H1 (cell line): ENCODE measurements at regions not wholly inside any gene's neighbourhood (a gene's known extent, or its start where the extent isn't known, plus 50 kb on each side); places are given as distances from the start of the nearest gene placed in this dataset.

Experiments used
- CTCF ChIA-PET: fragments of 300-600 bp; sonication (Branson Sonifier 250); formaldehyde crosslinking; loops from one replicate; lab custom pipeline; 2021; ENCODE audit not compliant: partially characterized antibody; lab: Charles Lee
- POLR2A ChIA-PET: fragments of 300-600 bp; sonication (Branson Sonifier 250); formaldehyde crosslinking; loops from one replicate; lab custom pipeline; 2021; ENCODE audit warnings: inconsistent platforms; ENCODE audit not compliant: partially characterized antibody; lab: Charles Lee
- DNase-seq, 2 experiments: peaks; one replicate each; pipeline versions ENCODE4 v3.0.0 to v3.0.0-alpha.2; 2010 to 2022; ENCODE audit warnings: low spot score in 2 of 2, low read depth in 1 of 2, mixed read lengths in 1 of 2
- FAIRE-seq: peaks from 2 replicates; lab custom pipeline; 2011; peaks lifted over from hg19 to GRCh38; lab: Jason Lieb, UNC
- H2AFZ ChIP-seq: 2 replicates; pipeline ENCODE4 v1.8.1; 2012; ENCODE audit warnings: low read length, inconsistent platforms
- H2AK5ac ChIP-seq: 2 replicates; pipeline ENCODE4 v1.6.1; 2013; ENCODE audit warnings: low read depth, low read length
- H2BK120ac ChIP-seq: replicated peaks from 2 replicates; pipeline ENCODE3; 2013; ENCODE audit warnings: low read depth, low read length, inconsistent platforms
- H2BK12ac ChIP-seq: 2 replicates; pipeline ENCODE4 v1.6.1; 2013; ENCODE audit warnings: low read depth, low read length
- H2BK15ac ChIP-seq: 2 replicates; pipeline ENCODE4 v1.6.1; 2013; ENCODE audit warnings: low read length
- H2BK20ac ChIP-seq: 2 replicates; pipeline ENCODE4 v1.6.1; 2013; ENCODE audit warnings: low read length
- H2BK5ac ChIP-seq: 2 replicates; pipeline ENCODE4 v1.6.1; 2013; ENCODE audit warnings: low read depth, low read length
- H3K14ac ChIP-seq: 2 replicates; pipeline ENCODE4 v1.6.1; 2013; ENCODE audit warnings: inconsistent platforms; ENCODE audit not compliant: insufficient read length
- H3K18ac ChIP-seq: 2 replicates; pipeline ENCODE4 v1.6.1; 2013; ENCODE audit warnings: low read length; ENCODE audit errors: extremely low read depth
- H3K23ac ChIP-seq: 2 replicates; pipeline ENCODE4 v1.6.1; 2013; ENCODE audit warnings: inconsistent platforms; ENCODE audit not compliant: insufficient read length
- H3K23me2 ChIP-seq: 2 replicates; pipeline ENCODE4 v1.6.1; 2013; ENCODE audit warnings: low read depth, low read length
- H3K27ac ChIP-seq: 2 replicates; pipeline ENCODE4 v1.6.1; 2011; ENCODE audit warnings: low read depth, low read length, inconsistent platforms
- H3K27me3 ChIP-seq, 4 experiments: replicated peaks in 1 of 4; 1 replicate in 1 of 4; 2 replicates in 3 of 4; pipeline versions ENCODE4 v1.6.1 to v1.8.1; 2011 to 2013; ENCODE audit warnings: low read length in 3 of 4, mild to moderate bottlenecking in 3 of 4, inconsistent platforms in 2 of 4, mixed read lengths in 2 of 4, moderate library complexity in 1 of 4; ENCODE audit not compliant: control insufficient read depth in 3 of 4, insufficient read depth in 3 of 4; ENCODE audit errors: extremely low read depth in 1 of 4
- H3K36me3 ChIP-seq, 4 experiments: 2 replicates each; pipeline versions ENCODE4 v1.6.1 to v1.8.1; 2011 to 2013; ENCODE audit warnings: mild to moderate bottlenecking in 4 of 4, low read length in 3 of 4, moderate library complexity in 2 of 4, control low read depth in 1 of 4, inconsistent platforms in 1 of 4; ENCODE audit not compliant: insufficient read depth in 4 of 4, control insufficient read depth in 2 of 4
- H3K4ac ChIP-seq: replicated peaks from 2 replicates; pipeline ENCODE3; 2013; ENCODE audit warnings: low read length, low read depth, mixed read lengths, inconsistent platforms; ENCODE audit not compliant: insufficient read length
- H3K4me1 ChIP-seq, 4 experiments: replicated peaks in 1 of 4; 1 replicate in 1 of 4; 2 replicates in 3 of 4; pipeline versions ENCODE4 v1.6.1 to v1.8.1; 2011 to 2013; ENCODE audit warnings: low read length in 3 of 4, inconsistent platforms in 2 of 4, mixed read lengths in 1 of 4; ENCODE audit not compliant: insufficient read depth in 4 of 4, control insufficient read depth in 3 of 4
- H3K4me2 ChIP-seq, 2 experiments: 2 replicates each; pipeline versions ENCODE4 v1.6.1 to v1.8.1; 2011 to 2013; ENCODE audit warnings: low read depth in 2 of 2, low read length in 2 of 2, control low read depth in 1 of 2, inconsistent platforms in 1 of 2, mild to moderate bottlenecking in 1 of 2; ENCODE audit not compliant: insufficient read depth in 1 of 2
- H3K4me3 ChIP-seq, 4 experiments: fragments of 200-600, 300-600 bp in 1 of 4; sonication (generic), shearing (Covaris generic), sonication (Bioruptor Twin) in 1 of 4; 2 replicates each; pipeline versions ENCODE4 v1.5.1 to v1.8.1; 2011 to 2016; ENCODE audit warnings: low read length in 4 of 4, low read depth in 3 of 4, control low read depth in 2 of 4, inconsistent platforms in 2 of 4, mild to moderate bottlenecking in 2 of 4, mixed read lengths in 1 of 4, moderate library complexity in 1 of 4; ENCODE audit not compliant: insufficient read depth in 2 of 4; ENCODE audit errors: extremely low read depth in 1 of 4
- H3K56ac ChIP-seq: replicated peaks from 2 replicates; pipeline ENCODE3; 2013; ENCODE audit warnings: low read depth, mild to moderate bottlenecking, mixed read lengths, low read length, inconsistent platforms; ENCODE audit not compliant: insufficient read length
- H3K79me1 ChIP-seq: 2 replicates; pipeline ENCODE4 v1.6.1; 2013; ENCODE audit warnings: low read depth, low read length, control low read depth
- H3K79me2 ChIP-seq, 2 experiments: 2 replicates each; pipeline versions ENCODE4 v1.6.1 to v1.8.1; 2012 to 2013; ENCODE audit warnings: low read length in 2 of 2, mild to moderate bottlenecking in 2 of 2, inconsistent platforms in 1 of 2; ENCODE audit not compliant: insufficient read depth in 2 of 2, control insufficient read depth in 1 of 2
- H3K9ac ChIP-seq, 4 experiments: replicated peaks in 1 of 4; 1 replicate in 1 of 4; 2 replicates in 3 of 4; pipeline versions ENCODE4 v1.6.1 to v1.8.1; 2011 to 2013; ENCODE audit warnings: low read depth in 3 of 4, low read length in 3 of 4, control low read depth in 2 of 4, mild to moderate bottlenecking in 2 of 4, moderate library complexity in 2 of 4, inconsistent platforms in 1 of 4; ENCODE audit errors: extremely low read depth in 1 of 4
- H3K9me3 ChIP-seq, 2 experiments: 2 replicates each; pipeline versions ENCODE4 v1.6.1 to v1.8.1; 2012 to 2013; ENCODE audit warnings: mild to moderate bottlenecking in 2 of 2, moderate library complexity in 2 of 2, control low read depth in 1 of 2, inconsistent platforms in 1 of 2, low read depth in 1 of 2, low read length in 1 of 2, mixed read lengths in 1 of 2; ENCODE audit not compliant: insufficient read depth in 2 of 2
- H4K20me1 ChIP-seq, 2 experiments: replicated peaks in 1 of 2; 2 replicates each; pipeline versions ENCODE3 to v1.8.1; 2011 to 2013; ENCODE audit warnings: inconsistent platforms in 2 of 2, low read length in 2 of 2, mild to moderate bottlenecking in 1 of 2; ENCODE audit not compliant: insufficient read depth in 2 of 2, control insufficient read depth in 1 of 2
- H4K5ac ChIP-seq: 2 replicates; pipeline ENCODE4 v1.6.1; 2013; ENCODE audit warnings: low read length, low read depth, mixed read lengths, inconsistent platforms; ENCODE audit not compliant: insufficient read length
- H4K8ac ChIP-seq: 2 replicates; pipeline ENCODE4 v1.8.0; 2013; ENCODE audit warnings: mild to moderate bottlenecking, moderate library complexity, low read length, inconsistent platforms; ENCODE audit not compliant: insufficient read depth; ENCODE audit errors: extremely low read depth
- H4K91ac ChIP-seq: replicated peaks from 2 replicates; pipeline ENCODE3; 2013; ENCODE audit warnings: low read length, mixed read lengths, inconsistent platforms; ENCODE audit not compliant: insufficient read length
- BACH1 ChIP-seq: IDR thresholded peaks from 2 replicates; pipeline ENCODE4 v1.6.1; 2012; ENCODE audit warnings: low read length, improper control_type of control experiment
- BCL11A ChIP-seq, 2 experiments: IDR thresholded peaks; one replicate each; pipeline ENCODE4 v1.6.1; 2011; ENCODE audit warnings: low read depth in 2 of 2, low read length in 2 of 2, mild to moderate bottlenecking in 2 of 2
- FOSL1 ChIP-seq: IDR thresholded peaks from 2 replicates; pipeline ENCODE4 v1.6.1; 2011; ENCODE audit warnings: mild to moderate bottlenecking, low read depth, low read length, moderate library complexity; ENCODE audit not compliant: insufficient read depth
- JUND ChIP-seq: IDR thresholded peaks from 2 replicates; pipeline ENCODE4 v1.6.1; 2011; ENCODE audit warnings: mild to moderate bottlenecking, improper control_type of control experiment, low read length
- KDM1A ChIP-seq: fragments of 200-600, 300-600 bp; sonication (generic); IDR thresholded peaks from 2 replicates; pipeline ENCODE4 v1.7.1; 2016; ENCODE audit warnings: mild to moderate bottlenecking, low read length, borderline replicate concordance
- KDM4A ChIP-seq: IDR thresholded peaks from one replicate; pipeline ENCODE4 v1.7.1; 2012; ENCODE audit warnings: low read depth, mild to moderate bottlenecking, moderate library complexity, low read length, inconsistent platforms; ENCODE audit not compliant: severe bottlenecking
- KDM5A ChIP-seq: fragments of 200-600 bp; IDR thresholded peaks from 2 replicates; pipeline ENCODE4 v1.7.1; 2012; ENCODE audit warnings: mild to moderate bottlenecking, low read length, inconsistent platforms, mixed read lengths
- MAX ChIP-seq: IDR thresholded peaks from 2 replicates; pipeline ENCODE4 v1.6.1; 2012; ENCODE audit warnings: inconsistent platforms
- POLR2AphosphoS5 ChIP-seq: IDR thresholded peaks from 2 replicates; pipeline ENCODE4 v1.6.1; 2011; ENCODE audit warnings: low read depth, low read length
- SIN3A ChIP-seq, 2 experiments: IDR thresholded peaks in 1 of 2; conservative IDR thresholded peaks in 1 of 2; 2 replicates each; pipeline ENCODE4 v1.6.1; 2011 to 2012; ENCODE audit warnings: low read length in 2 of 2, improper control_type of control experiment in 1 of 2, low read depth in 1 of 2, mild to moderate bottlenecking in 1 of 2
- TBP ChIP-seq: IDR thresholded peaks from 2 replicates; pipeline ENCODE4 v1.6.1; 2011; ENCODE audit warnings: low read depth, low read length, improper control_type of control experiment
- TEAD4 ChIP-seq: IDR thresholded peaks from 2 replicates; pipeline ENCODE4 v1.6.1; 2012; ENCODE audit warnings: low read depth, low read length, inconsistent platforms, mixed read lengths
- YY1 ChIP-seq: IDR thresholded peaks from 2 replicates; pipeline ENCODE4 v1.6.1; 2011; ENCODE audit warnings: low read depth, mild to moderate bottlenecking, low read length
- WGBS, 2 experiments: shearing (Covaris generic) in 1 of 2; methylation state at CpG; one replicate each; pipeline versions ENCODE4 v1.1.6 to v1.1.7; 2013 to 2015; ENCODE audit warnings: low lambda C conversion rate in 2 of 2, mixed read lengths in 2 of 2, inconsistent platforms in 1 of 2, low coverage in 1 of 2, missing lambda C conversion rate in 1 of 2; ENCODE audit not compliant: insufficient replicate concordance in 2 of 2, insufficient coverage in 1 of 2, insufficient read length in 1 of 2; ENCODE audit errors: extremely low coverage in 1 of 2, missing lambda C conversion rate in 1 of 2; 5-methylcytosine and 5-hydroxymethylcytosine counted together

GRCh38 chr6:121600389-121601168, 165.1 kb downstream of the GJA1 start:
- H3K56ac ChIP-seq: no peak overlapping the region
- no peak overlapping the region for H3K27ac ChIP-seq
- no peak overlapping the region for H2BK12ac ChIP-seq
- no peak overlapping the region for H4K5ac ChIP-seq
- H3K9ac ChIP-seq: no peak overlapping the region
- H3K79me1 ChIP-seq: no peaks in the 10 kb centered on the region
- no peaks in the 10 kb centered on the region for H3K27me3 ChIP-seq
- H2AK5ac ChIP-seq: no peak overlapping the region
- no peaks in the 10 kb centered on the region for H3K23me2 ChIP-seq
- H3K79me2 ChIP-seq: no peaks in the 10 kb centered on the region
- H3K36me3 ChIP-seq: no peaks in the 10 kb centered on the region
- ChIA-PET POLR2A (no interaction called here), CTCF (interaction anchor here (1.7 kb wide), 1 partner anchor 14 kb away, joined by 6 read pairs; no protein-coding TSS in a partner anchor)
- 88% methylated on average over 6 of the region's 6 CpGs; no CpG with 5 or more reads in 1 of the 2 experiments for WGBS, 2 experiments
- DNase-seq (no peak), FAIRE-seq (no peak)
- H2BK20ac ChIP-seq: no peak overlapping the region
- H3K14ac ChIP-seq: no peak overlapping the region
- H2BK15ac ChIP-seq: no peak overlapping the region
- H2BK120ac ChIP-seq: no peak overlapping the region
- no peak overlapping the region for H3K4me3 ChIP-seq
- H3K18ac ChIP-seq: no peak overlapping the region
- H4K20me1 ChIP-seq: no peaks in the 10 kb centered on the region
- H4K91ac ChIP-seq: no peak overlapping the region
- H2BK5ac ChIP-seq: no peak overlapping the region
- H2AFZ ChIP-seq: no peak overlapping the region
- no peak overlapping the region for H3K23ac ChIP-seq
- H3K9me3 ChIP-seq: no peaks in the 10 kb centered on the region
- no peak overlapping the region for H3K4me2 ChIP-seq
- no peak overlapping the region for H3K4ac ChIP-seq
- no peak overlapping the region for H4K8ac ChIP-seq
- no peaks in the 10 kb centered on the region for H3K4me1 ChIP-seq
- TF ChIP-seq TBP: no peak
- TF ChIP-seq MAX: no peak
- no peak for TF ChIP-seq JUND
- no peak for TF ChIP-seq SIN3A (conservative IDR thresholded peaks at IDR 0.05 in 1 of 2, IDR thresholded peaks at IDR 0.05 in 1 of 2; ENCODE audit: low read depth in 1 of 2, low read length in 2 of 2)
- no peak for TF ChIP-seq BACH1
- TF ChIP-seq TEAD4: no peak
- no peak for TF ChIP-seq FOSL1
- TF ChIP-seq BCL11A (IDR thresholded peaks at IDR 0.05; ENCODE audit: low read depth in 2 of 2, low read length in 2 of 2): no peak
- TF ChIP-seq KDM1A: no peak
- no peak for TF ChIP-seq KDM4A
- TF ChIP-seq KDM5A: no peak
- no peak for TF ChIP-seq YY1
- TF ChIP-seq POLR2AphosphoS5: no peak
